ENCODE measurements at regions not wholly inside any gene's neighbourhood (a gene's known extent, or its start where the extent isn't known, plus 50 kb on each side); places are given as distances from the start of the nearest gene placed in this dataset.

DNA sequence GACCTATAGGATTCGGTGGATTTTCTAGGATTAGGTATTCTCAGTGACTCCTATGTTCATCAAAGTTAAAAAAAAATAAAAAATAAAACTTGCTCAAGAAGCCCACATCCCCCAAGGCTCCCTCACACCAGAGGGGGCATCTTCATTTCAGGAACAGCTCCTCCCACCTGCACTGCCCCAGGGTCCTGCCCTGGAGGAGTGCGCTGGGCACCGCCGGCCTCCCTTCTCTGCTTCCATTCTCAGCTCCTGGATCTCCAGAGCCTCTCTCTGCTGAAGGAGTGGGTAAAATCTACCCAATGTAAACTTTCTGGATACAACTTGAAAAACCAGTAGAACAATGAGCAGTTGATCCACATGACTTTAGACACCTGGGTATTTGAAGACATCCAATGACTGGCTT lies 359.8 kb upstream of the IRX4 start:
- no TSS peak for BruUV-seq (replicated peaks)
- H3K36me3 ChIP-seq (ENCODE audit: control insufficient read depth in 1 of 2, insufficient read depth in 2 of 2, low read length in 2 of 2), result no peaks in the 10 kb centered on the region
- H3K27me3 ChIP-seq (ENCODE audit: insufficient read depth, low read length), result no peaks in the 10 kb centered on the region
- ChIA-PET CTCF (no interaction called here), RAD21 (ENCODE audit: low non-redundant PET in 1 of 2, low total read pairs in 2 of 2, uncharacterized antibody in 2 of 2, unreplicated experiment in 2 of 2) (no interaction called here), POLR2A (no interaction called here)
- no peak overlapping the region for H3K9ac ChIP-seq (ENCODE audit: low read length)
- no peaks in the 10 kb centered on the region for H3K9me3 ChIP-seq (ENCODE audit: control insufficient read depth in 1 of 2, insufficient read depth in 1 of 2, low read depth in 1 of 2, low read length in 2 of 2)
- H3K4me3 ChIP-seq (replicated peaks in 1 of 2; ENCODE audit: low read depth in 1 of 2, low read length in 2 of 2), result no peak overlapping the region
- H3K9me2 ChIP-seq (ENCODE audit: insufficient read depth), result no peaks in the 10 kb centered on the region
- H3K79me2 ChIP-seq (ENCODE audit: insufficient read depth, low read length), result no peaks in the 10 kb centered on the region
- no peak overlapping the region for H3K27ac ChIP-seq (ENCODE audit: low read depth, low read length)
- ATAC-seq (no peak), DNase-seq (ENCODE audit: low read depth, low spot score) (no peak)
- no peak overlapping the region for H2AFZ ChIP-seq (ENCODE audit: low read depth, low read length, poor library complexity, severe bottlenecking)
- TF ChIP-seq SRF (IDR thresholded peaks at IDR 0.05; ENCODE audit: low read depth) (no peak), ATF3 (IDR thresholded peaks at IDR 0.05) (no peak), EZH2 (IDR thresholded peaks at IDR 0.05) (no peak), TCF7L2 (IDR thresholded peaks at IDR 0.05; ENCODE audit: borderline replicate concordance, extremely low read depth, insufficient read depth, insufficient read length) (no peak), SP1 (IDR thresholded peaks at IDR 0.05; ENCODE audit: low read depth) (no peak), FOSL1 (IDR thresholded peaks at IDR 0.05; ENCODE audit: low read depth) (no peak), POLR2A (IDR thresholded peaks at IDR 0.05; ENCODE audit: borderline replicate concordance, extremely low read depth, insufficient read depth, insufficient read length) (no peak), ZFX (IDR thresholded peaks at IDR 0.05) (no peak), EGR1 (IDR thresholded peaks at IDR 0.05; ENCODE audit: low read depth) (no peak)
- intact Hi-C loops (cut with micrococcal nuclease), result no loop called here
- H4K20me1 ChIP-seq (ENCODE audit: insufficient read depth), result no peaks in the 10 kb centered on the region
- H3K4me1 ChIP-seq (ENCODE audit: control insufficient read depth in 1 of 2, insufficient read depth in 2 of 2, low read length in 2 of 2), result no peaks in the 10 kb centered on the region
- no peak overlapping the region for H3K4me2 ChIP-seq (ENCODE audit: low read length)

- H3K79me2 ChIP-seq (ENCODE audit: insufficient read depth, low read length), result no peaks in the 10 kb centered on the region
- no peaks in the 10 kb centered on the region for H3K4me1 ChIP-seq (ENCODE audit: control insufficient read depth in 1 of 2, insufficient read depth in 2 of 2, low read length in 2 of 2)
- H3K9me2 ChIP-seq (ENCODE audit: insufficient read depth), result no peaks in the 10 kb centered on the region
- H3K36me3 ChIP-seq (ENCODE audit: control insufficient read depth in 1 of 2, insufficient read depth in 2 of 2, low read length in 2 of 2), result no peaks in the 10 kb centered on the region
- no TSS peak for BruUV-seq (replicated peaks)
- H3K27ac ChIP-seq (ENCODE audit: low read depth, low read length), result no peak overlapping the region
- no peak for DNase-seq (ENCODE audit: low read depth, low spot score)
- no peak for ATAC-seq
- ChIA-PET POLR2A (no interaction called here), RAD21 (ENCODE audit: low non-redundant PET in 1 of 2, low total read pairs in 2 of 2, uncharacterized antibody in 2 of 2, unreplicated experiment in 2 of 2) (no interaction called here), CTCF (no interaction called here)
- TF ChIP-seq POLR2AphosphoS5 (IDR thresholded peaks at IDR 0.05; ENCODE audit: low read depth, low read length), result no peak
- no peak for TF ChIP-seq EZH2phosphoT487 (IDR thresholded peaks at IDR 0.05; ENCODE audit: borderline replicate concordance)
- TF ChIP-seq EZH2 (IDR thresholded peaks at IDR 0.05), result no peak
- TF ChIP-seq SP1 (IDR thresholded peaks at IDR 0.05; ENCODE audit: low read depth), result no peak
- no peak for TF ChIP-seq EGR1 (IDR thresholded peaks at IDR 0.05; ENCODE audit: low read depth)
- TF ChIP-seq, protein P1, sequence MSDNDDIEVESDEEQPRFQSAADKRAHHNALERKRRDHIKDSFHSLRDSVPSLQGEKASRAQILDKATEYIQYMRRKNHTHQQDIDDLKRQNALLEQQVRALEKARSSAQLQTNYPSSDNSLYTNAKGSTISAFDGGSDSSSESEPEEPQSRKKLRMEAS (IDR thresholded peaks at IDR 0.05), result no peak
- TF ChIP-seq SRF (IDR thresholded peaks at IDR 0.05; ENCODE audit: low read depth), result no peak
- no peak for TF ChIP-seq RAD21 (IDR thresholded peaks at IDR 0.05; ENCODE audit: low read depth)
- no peak overlapping the region for H3K9ac ChIP-seq (ENCODE audit: low read length)
- H3K27me3 ChIP-seq (ENCODE audit: insufficient read depth, low read length), result no peaks in the 10 kb centered on the region
- H3K4me2 ChIP-seq (ENCODE audit: low read length), result no peak overlapping the region
- intact Hi-C loops (cut with micrococcal nuclease), result no loop called here
- no peaks in the 10 kb centered on the region for H3K9me3 ChIP-seq (ENCODE audit: control insufficient read depth in 1 of 2, insufficient read depth in 1 of 2, low read depth in 1 of 2, low read length in 2 of 2)
- H2AFZ ChIP-seq (ENCODE audit: low read depth, low read length, poor library complexity, severe bottlenecking), result no peak overlapping the region
- H4K20me1 ChIP-seq (ENCODE audit: insufficient read depth), result no peaks in the 10 kb centered on the region
- H3K4me3 ChIP-seq (replicated peaks in 1 of 2; ENCODE audit: low read depth in 1 of 2, low read length in 2 of 2), result no peak overlapping the region
These were observed 359.1 kb upstream of the IRX4 start for GRCh38 chr5:2241842-2242241.

All from HCT116 (cell line).